Duodenal mucosa (tissue), 2 donors: ENCODE measurements at regions not wholly inside any gene's neighbourhood (a gene's known extent, or its start where the extent isn't known, plus 50 kb on each side); places are given as distances from the start of the nearest gene placed in this dataset.
"Not testable (repeated sequence)": the region's sequence is repeated elsewhere in the genome, so short reads cannot be mapped to it uniquely, and the experiment has no call there.

Source experiments
- H3K27ac ChIP-seq: one replicate; pipeline ENCODE4 v1.7.0; 2013; ENCODE audit warnings: low read depth, low read length
- H3K27me3 ChIP-seq, 2 donors: one replicate each; pipeline ENCODE4 v1.7.0; 2013; ENCODE audit warnings: low read length in 2 of 2, control low read depth in 1 of 2; ENCODE audit not compliant: insufficient read depth in 2 of 2, control insufficient read depth in 1 of 2
- H3K36me3 ChIP-seq, 2 donors: one replicate each; pipeline ENCODE4 v1.7.0; 2013; ENCODE audit warnings: low read length in 2 of 2, control low read depth in 1 of 2; ENCODE audit not compliant: insufficient read depth in 2 of 2, control insufficient read depth in 1 of 2
- H3K4me1 ChIP-seq, 2 donors: one replicate each; pipeline ENCODE4 v1.7.0; 2013; ENCODE audit warnings: low read length in 2 of 2, control low read depth in 1 of 2; ENCODE audit not compliant: insufficient read depth in 2 of 2, control insufficient read depth in 1 of 2
- H3K4me3 ChIP-seq, 2 donors: one replicate each; pipeline ENCODE4 v1.7.0; 2013; ENCODE audit warnings: low read length in 2 of 2, low read depth in 1 of 2
- H3K9ac ChIP-seq, 2 donors: one replicate each; pipeline ENCODE4 v1.7.0; 2013; ENCODE audit warnings: low read length in 2 of 2, low read depth in 1 of 2
- H3K9me3 ChIP-seq, 2 donors: one replicate each; pipeline ENCODE4 v1.7.0; 2013; ENCODE audit warnings: low read length in 2 of 2, control low read depth in 1 of 2; ENCODE audit not compliant: control insufficient read depth in 1 of 2

GRCh38 chr22:22380098-22381030 is 128.2 kb downstream of the ZNF280B start:
- H3K9me3 ChIP-seq, result no peaks in the 10 kb centered on the region
- H3K27me3 ChIP-seq, result no peaks in the 10 kb centered on the region
- H3K27ac ChIP-seq, result no peak overlapping the region

GRCh38 chr22:22381292-22381691 is 127.2 kb downstream of the ZNF280B start:
- H3K9ac ChIP-seq, H3K36me3 ChIP-seq, H3K27me3 ChIP-seq, H3K9me3 ChIP-seq, H3K4me3 ChIP-seq, H3K27ac ChIP-seq, H3K4me1 ChIP-seq: not testable (repeated sequence)

More at GRCh38 chr22:22380098-22381030, 128.2 kb downstream of the ZNF280B start:
- Histone ChIP-seq H3K36me3 (no peaks in the 10 kb centered on the region), H3K4me1 (no peaks in the 10 kb centered on the region), H3K9ac (no peak overlapping the region), H3K4me3 (no peak overlapping the region)

- Histone ChIP-seq H3K4me1 (no peaks in the 10 kb centered on the region), H3K27me3 (peaks cover 0 to 4% of the 10 kb centered on the region in 2 donors), H3K4me3 (no peak overlapping the region)
Measured at GRCh38 chr22:22384267-22384666, 124.3 kb downstream of the ZNF280B start.

GRCh38 chr22:22384668-22385244 is 123.8 kb downstream of the ZNF280B start:
- Histone ChIP-seq H3K27me3 (peaks cover 0 to 4% of the 10 kb centered on the region in 2 donors), H3K4me1 (no peaks in the 10 kb centered on the region), H3K27ac (no peak overlapping the region), H3K36me3 (no peaks in the 10 kb centered on the region), H3K9ac (no peak overlapping the region), H3K4me3 (no peak overlapping the region), H3K9me3 (no peaks in the 10 kb centered on the region)

More at GRCh38 chr22:22384267-22384666, 124.3 kb downstream of the ZNF280B start:
- Histone ChIP-seq H3K9ac (no peak overlapping the region), H3K36me3 (no peaks in the 10 kb centered on the region), H3K9me3 (no peaks in the 10 kb centered on the region), H3K27ac (no peak overlapping the region)

GRCh38 chr22:22386602-22387385 is 121.7 kb downstream of the ZNF280B start:
- Histone ChIP-seq H3K4me1 (no peaks in the 10 kb centered on the region), H3K4me3 (no peak overlapping the region), H3K27me3 (peaks cover 0 to 4% of the 10 kb centered on the region in 2 donors), H3K9ac (no peak overlapping the region), H3K9me3 (no peaks in the 10 kb centered on the region), H3K36me3 (no peaks in the 10 kb centered on the region), H3K27ac (no peak overlapping the region)

GRCh38 chr22:22387386-22387736 is 121.2 kb downstream of the ZNF280B start:
- Histone ChIP-seq H3K9me3 (peaks cover 0 to 4% of the 10 kb centered on the region in 2 donors), H3K27me3 (peaks cover 0 to 4% of the 10 kb centered on the region in 2 donors), H3K4me3 (no peak overlapping the region), H3K36me3 (no peaks in the 10 kb centered on the region), H3K27ac (no peak overlapping the region), H3K4me1 (no peaks in the 10 kb centered on the region), H3K9ac (no peak overlapping the region)

- Histone ChIP-seq H3K4me3 (no peak overlapping the region), H3K27ac (no peak overlapping the region), H3K36me3 (no peaks in the 10 kb centered on the region), H3K9me3 (peaks cover 0 to 9% of the 10 kb centered on the region in 2 donors), H3K9ac (no peak overlapping the region), H3K4me1 (no peaks in the 10 kb centered on the region), H3K27me3 (peaks cover 0 to 4% of the 10 kb centered on the region in 2 donors)
Measured at GRCh38 chr22:22388090-22388489, 120.5 kb downstream of the ZNF280B start.

- H3K4me3 ChIP-seq, result no peak overlapping the region
- H3K9ac ChIP-seq, result no peak overlapping the region
- no peaks in the 10 kb centered on the region for H3K36me3 ChIP-seq
- H3K9me3 ChIP-seq, result peaks cover 0 to 9% of the 10 kb centered on the region in 2 donors
- no peaks in the 10 kb centered on the region for H3K4me1 ChIP-seq
- H3K27ac ChIP-seq, result no peak overlapping the region
- peaks cover 0 to 4% of the 10 kb centered on the region in 2 donors for H3K27me3 ChIP-seq
Measured at GRCh38 chr22:22388494-22388893, 120.0 kb downstream of the ZNF280B start.

- H3K27me3 ChIP-seq, result peaks cover 0 to 4% of the 10 kb centered on the region in 2 donors
- no peak overlapping the region for H3K9ac ChIP-seq
Measured at GRCh38 chr22:22389467-22389866, 119.1 kb downstream of the ZNF280B start.

GRCh38 chr22:22390989-22391388 is 117.6 kb downstream of the ZNF280B start:
- no peaks in the 10 kb centered on the region for H3K4me1 ChIP-seq
- H3K9me3 ChIP-seq, result peaks cover 0 to 9% of the 10 kb centered on the region in 2 donors
- H3K4me3 ChIP-seq, result no peak overlapping the region
- H3K9ac ChIP-seq, result no peak overlapping the region
- H3K27me3 ChIP-seq, result peaks cover 0 to 2% of the 10 kb centered on the region in 2 donors
- H3K36me3 ChIP-seq, result no peaks in the 10 kb centered on the region
- no peak overlapping the region for H3K27ac ChIP-seq

More at GRCh38 chr22:22389467-22389866, 119.1 kb downstream of the ZNF280B start:
- Histone ChIP-seq H3K9me3 (peaks cover 0 to 9% of the 10 kb centered on the region in 2 donors), H3K4me3 (no peak overlapping the region), H3K4me1 (no peaks in the 10 kb centered on the region), H3K36me3 (no peaks in the 10 kb centered on the region), H3K27ac (no peak overlapping the region)
